HepG2 (cell line): ENCODE measurements at regions not wholly inside any gene's neighbourhood (a gene's known extent, or its start where the extent isn't known, plus 50 kb on each side); places are given as distances from the start of the nearest gene placed in this dataset.

Source experiments
- ATF1 ChIP-seq: IDR thresholded peaks from 2 replicates; pipeline ENCODE4 v1.6.1; 2016; ENCODE audit warnings: mild to moderate bottlenecking, control low read depth
- FUBP1 ChIP-seq: sonication (generic); formaldehyde crosslinking; IDR thresholded peaks from 2 replicates; pipeline ENCODE4 v1.5.1; 2020; ENCODE audit warnings: missing genetic modification reagents, mild to moderate bottlenecking, borderline replicate concordance
- HNRNPK ChIP-seq: fragments of 200-400 bp; formaldehyde crosslinking; IDR thresholded peaks from 2 replicates; pipeline ENCODE4 v1.6.1; 2018; ENCODE audit warnings: low read length, low read depth, moderate library complexity, mild to moderate bottlenecking; ENCODE audit not compliant: poor library complexity, severe bottlenecking
- HNRNPUL1 ChIP-seq: fragments of 200-400 bp; formaldehyde crosslinking; IDR thresholded peaks from 2 replicates; pipeline ENCODE4 v1.6.1; 2017; ENCODE audit warnings: low read depth, mild to moderate bottlenecking, low read length, moderate library complexity
- ISX ChIP-seq: sonication (generic); formaldehyde crosslinking; conservative IDR thresholded peaks from 2 replicates; pipeline ENCODE4 v1.5.0; 2020; ENCODE audit warnings: missing genetic modification reagents
- NFIB ChIP-seq: sonication (generic); formaldehyde crosslinking; IDR thresholded peaks from 2 replicates; pipeline ENCODE4 v1.9.0; 2021; ENCODE audit warnings: missing genetic modification reagents, mild to moderate bottlenecking, borderline replicate concordance
- RARA ChIP-seq: IDR thresholded peaks from 2 replicates; pipeline ENCODE4 v1.6.1; 2016; ENCODE audit warnings: missing genetic modification reagents, missing compliant biosample characterization
- REXO4 ChIP-seq: sonication (generic); formaldehyde crosslinking; IDR thresholded peaks from 2 replicates; pipeline ENCODE4 v1.8.0; 2022; ENCODE audit warnings: missing genetic modification reagents, mild to moderate bottlenecking, borderline replicate concordance
- SMYD3 ChIP-seq: sonication (generic); formaldehyde crosslinking; IDR thresholded peaks from 2 replicates; pipeline ENCODE4 v1.8.1; 2023; ENCODE audit warnings: mild to moderate bottlenecking, missing genetic modification reagents
- ZBED4 ChIP-seq: sonication (generic); formaldehyde crosslinking; IDR thresholded peaks from 2 replicates; pipeline ENCODE4 v1.4.0; 2020; ENCODE audit warnings: missing genetic modification reagents, borderline replicate concordance
- ZBTB4 ChIP-seq: sonication (generic); formaldehyde crosslinking; IDR thresholded peaks from 2 replicates; pipeline ENCODE4 v1.4.0; 2020; ENCODE audit warnings: missing genetic modification reagents, mild to moderate bottlenecking, borderline replicate concordance
- ZNF121 ChIP-seq: sonication (generic); formaldehyde crosslinking; IDR thresholded peaks from 2 replicates; pipeline ENCODE4 v1.5.0; 2020; ENCODE audit warnings: mild to moderate bottlenecking, missing genetic modification reagents
- ZNF205 ChIP-seq: IDR thresholded peaks from 2 replicates; pipeline ENCODE4 v1.6.1; 2018; ENCODE audit warnings: missing biosample characterization, missing genetic modification reagents
- ZNF234 ChIP-seq: sonication (generic); formaldehyde crosslinking; conservative IDR thresholded peaks from 2 replicates; pipeline ENCODE4 v1.5.1; 2020; ENCODE audit warnings: mild to moderate bottlenecking, missing genetic modification reagents
- ZNF263 ChIP-seq: sonication (generic); formaldehyde crosslinking; IDR thresholded peaks from 2 replicates; pipeline ENCODE4 v1.4.0; 2020; ENCODE audit warnings: missing genetic modification reagents
- ZNF383 ChIP-seq: sonication (generic); formaldehyde crosslinking; IDR thresholded peaks from 2 replicates; pipeline ENCODE4 v1.4.0; 2020; ENCODE audit warnings: missing genetic modification reagents, mild to moderate bottlenecking, borderline replicate concordance
- ZNF639 ChIP-seq: conservative IDR thresholded peaks from 2 replicates; pipeline ENCODE4 v1.6.1; 2018; ENCODE audit warnings: missing genetic modification reagents

- no peak for TF ChIP-seq ZNF383
- TF ChIP-seq FUBP1 (CRISPR knock-in tag), result no peak
- 0 out of 2 replicates have a peak, but pooled peaks have one; percentile 33 for TF ChIP-seq ZNF205
- TF ChIP-seq RARA (CRISPR knock-in tag), result peak; percentile 46; the same call in 1 of the 2 replicates
- no peak for TF ChIP-seq ZNF639 (CRISPR knock-in tag)
- TF ChIP-seq NFIB (CRISPR knock-in tag), result no peak
- no peak for TF ChIP-seq ISX (CRISPR knock-in tag)
- no peak for TF ChIP-seq ZNF263 (CRISPR knock-in tag)
- no peak for TF ChIP-seq ZNF121 (CRISPR knock-in tag)
- no peak for TF ChIP-seq SMYD3 (CRISPR knock-in tag)
- no peak for TF ChIP-seq ZBTB4
- TF ChIP-seq ZNF234 (CRISPR knock-in tag), result no peak
- TF ChIP-seq ATF1, result 0 out of 2 replicates have a peak, but pooled peaks have one; percentile 43
- TF ChIP-seq HNRNPK, result no peak
- no peak for TF ChIP-seq REXO4 (CRISPR knock-in tag)
- TF ChIP-seq ZBED4 (CRISPR knock-in tag), result peak; percentile 49; the same call in 1 of the 2 replicates
- TF ChIP-seq HNRNPUL1, result no peak
These were observed 51.1 kb upstream of the TMEM33 start (continued) for GRCh38 chr4:41883988-41884734.
